ENCODE measurements at regions not wholly inside any gene's neighbourhood (a gene's known extent, or its start where the extent isn't known, plus 50 kb on each side); places are given as distances from the start of the nearest gene placed in this dataset.

DNA sequence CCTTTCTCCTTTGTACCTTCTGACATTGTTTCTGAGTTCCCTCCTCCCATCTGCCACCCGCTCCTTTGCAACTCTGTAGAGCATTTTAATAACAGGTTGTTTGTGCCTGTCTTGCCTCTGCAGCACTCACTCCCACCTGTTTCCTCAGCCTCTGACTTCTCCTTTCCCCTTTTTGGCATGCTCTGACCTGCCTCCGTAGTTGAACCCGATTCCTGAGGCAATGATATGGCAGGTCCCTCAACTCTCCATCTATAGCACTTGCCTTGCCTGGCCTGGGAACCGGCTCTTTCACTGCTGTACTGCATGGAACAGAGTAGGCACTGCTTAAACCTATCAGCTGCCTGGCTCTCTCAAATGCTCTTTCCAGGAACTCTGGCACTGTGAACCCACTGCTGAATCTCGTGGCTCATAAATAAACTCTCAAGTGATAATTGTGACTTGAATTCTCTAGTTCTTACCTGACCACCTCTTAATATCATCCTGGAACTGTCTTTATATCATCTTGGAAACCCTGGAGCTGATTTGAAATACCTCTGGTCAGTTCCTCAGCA, 50.3 kb downstream of the UTRN start:
- DNase-seq: no peak

- no peak for DNase-seq
These were observed 50.8 kb downstream of the UTRN start for GRCh38 chr6:144335914-144336313.

DNA sequence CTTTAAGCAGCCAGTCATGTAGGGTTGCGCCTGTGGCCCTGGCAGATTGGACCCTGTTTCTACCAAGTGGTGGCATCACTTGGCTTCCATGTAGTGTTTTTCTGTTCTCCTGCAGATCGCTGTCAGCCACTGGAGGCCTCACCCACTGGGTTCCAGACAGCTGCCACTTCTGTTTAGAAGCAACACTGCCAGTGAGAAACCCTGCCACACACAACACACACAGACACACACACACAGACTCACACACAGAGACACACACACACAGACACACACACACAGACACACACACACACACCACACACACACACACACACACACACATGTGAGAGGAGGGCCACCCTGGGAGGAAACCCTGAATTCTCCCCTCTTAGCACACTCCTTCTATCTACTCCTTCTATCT, 51.8 kb downstream of the UTRN start:
- DNase-seq: no peak

DNA sequence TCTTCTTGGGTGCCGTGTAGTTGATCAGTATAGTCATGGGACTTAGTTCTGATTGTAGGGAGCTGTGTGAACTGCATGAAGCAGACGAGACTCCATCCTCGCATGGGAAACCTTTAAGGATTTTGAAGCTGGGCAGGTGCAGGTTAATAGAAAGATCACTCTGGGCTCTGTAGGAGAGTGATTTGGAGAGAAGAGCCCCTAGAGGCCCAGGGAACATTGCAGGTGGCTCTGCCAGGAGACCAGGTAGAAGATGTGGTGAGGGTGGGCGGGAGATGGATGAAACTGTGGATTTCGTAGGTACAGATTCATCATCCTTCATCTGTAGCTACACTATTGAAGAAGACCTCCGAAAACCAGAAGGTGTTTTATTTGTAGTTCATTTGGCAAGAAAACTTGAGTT, 53.3 kb downstream of the UTRN start:
- DNase-seq: no peak

- DNase-seq: no peak
These were observed 54.0 kb downstream of the UTRN start for GRCh38 chr6:144338951-144339700.

DNA sequence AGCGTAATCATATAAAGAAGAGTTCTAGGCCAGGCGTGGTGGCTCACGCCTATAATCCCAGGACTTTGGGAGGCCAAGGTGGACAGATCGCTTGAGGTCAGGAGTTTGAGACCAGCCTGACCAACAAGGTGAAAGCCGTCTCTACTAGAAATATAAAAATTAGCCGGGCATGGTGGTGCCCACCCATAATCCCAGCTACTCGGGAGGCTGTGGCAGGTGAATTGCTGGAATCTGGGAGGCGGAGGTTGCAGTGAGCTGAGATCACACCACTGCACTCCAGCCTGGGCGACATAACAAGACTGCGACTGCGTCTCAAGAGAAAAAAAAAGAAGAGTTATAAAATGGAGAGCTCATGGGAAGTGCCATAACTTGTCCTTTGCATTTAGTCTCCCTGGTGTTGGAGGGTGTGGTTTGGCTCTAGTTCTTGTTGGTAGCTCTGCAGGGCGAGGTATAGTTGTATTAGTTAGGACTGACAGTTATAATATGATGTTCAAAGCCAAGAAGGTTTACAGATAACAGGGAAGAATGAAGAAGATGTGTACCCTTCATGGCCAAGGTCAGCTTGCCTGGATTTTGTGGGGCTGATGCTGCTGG, 54.8 kb downstream of the UTRN start:
- no peak for DNase-seq

DNA sequence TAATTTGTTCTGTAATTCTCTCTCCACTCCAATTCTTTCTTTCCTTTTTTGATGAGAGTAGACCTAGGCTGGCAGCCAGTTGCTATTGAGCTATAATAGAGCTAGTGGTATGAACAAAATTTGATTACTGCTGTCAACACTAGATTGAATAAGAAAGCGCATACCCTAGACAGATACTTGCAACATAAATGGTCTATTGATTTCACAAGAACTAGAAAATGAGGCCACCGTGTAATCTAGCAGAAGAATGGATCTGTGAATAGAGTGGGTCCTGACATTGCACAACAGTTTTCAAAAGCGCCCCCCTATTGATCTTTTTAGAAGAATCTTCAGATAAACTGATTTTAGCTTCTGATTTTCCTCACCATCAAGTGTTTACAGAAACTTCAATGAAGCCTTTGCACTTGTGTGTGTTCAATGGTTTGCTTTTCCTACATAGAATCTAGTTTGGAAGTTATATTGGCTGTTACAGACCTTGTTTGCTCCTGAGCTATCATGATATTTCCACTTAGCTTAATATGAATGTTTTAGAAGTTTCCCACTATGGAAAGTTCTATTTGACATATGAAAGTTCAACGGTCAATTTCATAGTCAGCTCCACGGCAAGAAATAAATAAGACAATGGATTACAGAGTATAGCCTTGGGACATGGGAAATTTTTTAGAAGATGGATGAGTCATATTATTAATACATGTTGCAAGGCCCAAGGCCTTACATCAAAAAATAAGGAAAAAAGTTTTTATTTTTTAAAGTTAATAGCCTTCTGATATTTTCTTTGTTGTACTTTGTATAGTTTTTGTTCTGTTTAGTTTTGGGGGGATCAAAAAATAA, 55.6 kb downstream of the UTRN start:
- no peak for DNase-seq

DNA sequence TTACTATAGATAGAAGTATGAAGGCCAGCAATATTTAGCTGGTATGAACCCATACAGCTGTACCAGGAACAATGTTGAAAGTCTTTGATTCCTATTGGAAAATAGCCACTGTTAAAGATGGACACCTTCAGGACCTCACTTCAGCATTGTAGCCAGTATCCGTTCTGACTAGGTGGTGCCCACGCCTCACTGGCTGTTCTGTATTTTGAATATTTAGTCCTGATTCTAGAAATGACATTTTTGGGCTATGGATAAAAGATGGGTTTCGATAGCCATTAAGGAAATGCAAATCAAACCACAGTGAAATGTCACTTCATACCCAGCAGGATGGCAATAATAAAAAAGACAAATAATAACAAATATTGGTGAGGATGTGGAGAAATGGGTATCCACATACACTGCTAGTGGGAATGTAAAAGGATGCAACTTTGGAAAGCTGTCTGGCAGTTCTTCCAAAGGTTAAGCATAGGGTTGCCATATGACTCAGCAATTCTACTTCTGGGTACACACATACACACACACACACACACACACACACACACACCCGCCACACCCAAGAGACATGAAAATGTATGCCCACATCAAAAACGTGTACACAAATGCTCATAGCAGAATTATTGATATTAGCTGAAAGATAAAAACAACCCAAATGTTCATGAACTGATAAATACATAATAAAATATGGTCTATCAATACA, 56.8 kb downstream of the UTRN start:
- no peak for DNase-seq

- peak; percentile 62 for DNase-seq
These were observed 58.7 kb downstream of the UTRN start for GRCh38 chr6:144343701-144344428.

- no peak for DNase-seq
These were observed 59.5 kb downstream of the UTRN start for GRCh38 chr6:144344646-144345045.

DNA sequence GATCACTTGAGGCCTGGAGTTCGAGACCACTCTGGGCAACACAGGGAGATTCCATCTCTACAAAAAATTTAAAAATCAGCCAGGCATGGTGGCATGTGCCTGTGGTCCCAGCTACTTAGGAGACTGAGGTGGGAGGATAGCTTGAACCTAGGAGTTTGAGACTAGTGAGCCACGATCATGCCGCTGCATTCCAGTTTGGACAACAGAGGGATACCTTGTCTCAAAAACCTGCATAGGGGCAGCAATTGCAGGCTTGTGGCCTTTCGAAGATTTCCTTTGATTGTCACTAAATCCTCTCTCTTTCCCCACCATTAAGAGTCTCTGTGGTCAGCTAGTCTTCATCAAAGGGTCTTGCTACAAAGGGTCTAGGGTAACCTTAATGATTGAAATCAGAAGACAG, 60.3 kb downstream of the UTRN start:
- no peak for DNase-seq

DNA sequence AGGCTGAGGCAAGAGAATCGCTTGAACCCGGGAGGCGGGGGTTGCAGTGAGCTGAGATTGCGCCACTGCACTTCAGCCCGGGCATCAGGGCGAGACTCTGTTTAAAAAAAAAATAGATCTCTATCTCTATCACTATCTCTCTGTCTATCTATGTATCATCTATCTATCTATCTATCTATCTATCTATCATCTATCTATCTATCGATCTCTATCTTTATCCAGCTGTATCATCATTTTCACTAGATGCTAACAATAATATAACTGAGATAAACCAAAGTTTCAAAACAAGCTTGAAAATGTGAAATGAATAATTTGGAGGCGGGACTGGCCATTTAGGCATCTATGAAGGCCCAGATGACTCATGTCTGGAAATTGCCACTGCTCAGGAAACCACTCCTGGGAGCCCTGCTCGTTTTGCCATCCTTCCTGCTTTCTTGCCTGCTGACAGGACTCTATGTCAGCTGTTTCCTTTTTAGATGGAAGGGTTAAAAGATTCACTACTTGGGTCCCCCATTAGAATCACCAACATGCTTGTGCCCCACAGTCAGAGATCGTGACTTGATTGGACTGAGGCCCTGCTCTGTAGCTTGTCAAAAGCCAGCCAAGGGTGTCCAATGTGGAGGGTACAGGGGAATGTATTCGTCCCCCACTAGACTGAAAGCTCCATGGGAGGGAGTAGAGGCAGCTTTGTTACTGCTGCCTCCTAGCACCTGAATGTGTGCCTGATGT, 61.7 kb downstream of the UTRN start:
- no peak for DNase-seq

DNA sequence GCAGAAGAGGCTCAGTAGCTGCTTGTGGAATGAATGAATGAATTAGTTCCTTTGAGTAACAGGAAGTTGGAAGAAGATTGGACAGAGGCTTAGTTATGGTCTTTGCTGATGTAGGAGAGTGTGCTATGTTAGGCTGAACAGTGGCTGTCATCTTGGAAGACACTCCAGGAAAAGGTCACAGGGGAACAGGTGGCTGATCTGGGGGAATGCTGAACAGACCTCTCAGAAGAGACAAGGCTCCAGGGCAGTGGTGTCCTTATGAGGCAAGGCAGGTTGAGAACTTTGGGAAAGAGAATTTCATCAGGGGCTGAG, 62.3 kb downstream of the UTRN start:
- DNase-seq: no peak

GRCh38 chr6:144347933-144348332, 62.8 kb downstream of the UTRN start:
- no peak for DNase-seq

- peak; percentile 36 for DNase-seq
These were observed 64.8 kb downstream of the UTRN start for GRCh38 chr6:144349690-144350527.

- DNase-seq: no peak
These were observed 65.4 kb downstream of the UTRN start for GRCh38 chr6:144350528-144350880.

GRCh38 chr6:144351379-144352127, 66.4 kb downstream of the UTRN start:
- peak; percentile 45 for DNase-seq

- no peak for DNase-seq
These were observed 67.2 kb downstream of the UTRN start for GRCh38 chr6:144352331-144352730.

GRCh38 chr6:144353871-144354314, 68.8 kb downstream of the UTRN start:
- DNase-seq: no peak

DNA sequence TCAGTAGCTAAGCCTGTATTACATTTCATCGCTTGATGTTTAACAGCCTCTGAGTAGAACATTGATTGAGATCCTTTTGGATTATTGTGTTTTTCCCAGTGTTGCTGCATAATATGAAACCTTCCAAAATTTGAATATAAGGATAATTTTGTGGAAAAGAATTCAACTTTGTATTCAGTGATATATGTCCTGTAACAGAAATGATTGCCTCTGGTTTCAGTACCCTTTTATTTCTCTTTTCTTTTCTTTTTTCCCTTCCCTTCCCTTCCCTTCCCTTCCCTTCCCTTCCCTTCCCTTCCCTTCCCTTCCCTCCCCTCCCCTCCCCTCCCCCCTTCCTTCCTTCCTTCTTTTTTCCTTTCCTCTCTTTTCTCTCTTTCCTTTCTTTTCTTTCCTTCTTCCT, 74.6 kb downstream of the UTRN start:
- no peak for DNase-seq

Data from activated T-cell treated with anti-CD3 and anti-CD28 coated beads, Interleukin-2, amount 50 U/mL, for 1 hour (primary cell).